ENCODE measurements at regions not wholly inside any gene's neighbourhood (a gene's known extent, or its start where the extent isn't known, plus 50 kb on each side); places are given as distances from the start of the nearest gene placed in this dataset.
A peak's percentile ranks its signal among the peaks of the same experiment; 100 is the strongest.
"Not testable (repeated sequence)": the region's sequence is repeated elsewhere in the genome, so short reads cannot be mapped to it uniquely, and the experiment has no call there.

DNA sequence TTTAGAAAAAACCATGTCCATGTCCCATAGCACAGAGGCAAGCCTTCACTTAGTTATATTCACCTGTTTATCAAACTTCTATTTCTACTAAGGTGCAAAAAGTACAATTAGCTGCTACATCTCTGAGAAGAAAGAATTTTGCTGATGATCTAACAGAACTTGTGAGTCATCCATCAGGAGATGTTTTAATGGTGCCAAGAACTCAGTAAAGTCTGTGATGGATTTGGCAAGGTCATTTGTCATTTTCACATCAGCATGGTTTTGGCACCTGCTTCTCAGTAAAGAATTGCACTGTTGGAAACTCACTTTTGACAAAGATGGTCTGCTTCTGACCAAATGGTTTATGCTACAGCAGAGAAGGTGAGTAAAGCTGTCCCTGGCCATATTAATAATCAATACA is 195.7 kb upstream of the TMEFF2 start:
- peak; percentile 40 for DNase-seq (ENCODE audit: low read depth)

DNA sequence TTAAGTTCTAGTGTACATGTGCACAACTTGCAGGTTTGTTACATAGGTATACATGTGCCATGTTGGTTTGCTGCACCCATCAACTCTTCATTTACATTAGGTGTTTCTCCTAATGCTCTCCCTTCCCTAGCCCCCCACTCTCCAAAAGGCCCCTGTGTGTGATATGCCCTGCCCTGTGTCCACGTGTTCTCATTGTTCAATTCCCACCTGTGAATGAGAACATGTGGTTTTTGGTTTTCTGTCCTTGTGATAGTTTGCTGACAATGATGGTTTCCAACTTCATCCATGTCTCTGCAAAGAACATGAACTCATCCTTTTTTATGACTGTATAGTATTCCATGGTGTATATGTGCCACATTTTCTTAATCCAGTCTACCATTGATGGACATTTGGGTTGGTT is 189.5 kb upstream of the TMEFF2 start:
- not testable (repeated sequence) for DNase-seq (ENCODE audit: low read depth)

DNA sequence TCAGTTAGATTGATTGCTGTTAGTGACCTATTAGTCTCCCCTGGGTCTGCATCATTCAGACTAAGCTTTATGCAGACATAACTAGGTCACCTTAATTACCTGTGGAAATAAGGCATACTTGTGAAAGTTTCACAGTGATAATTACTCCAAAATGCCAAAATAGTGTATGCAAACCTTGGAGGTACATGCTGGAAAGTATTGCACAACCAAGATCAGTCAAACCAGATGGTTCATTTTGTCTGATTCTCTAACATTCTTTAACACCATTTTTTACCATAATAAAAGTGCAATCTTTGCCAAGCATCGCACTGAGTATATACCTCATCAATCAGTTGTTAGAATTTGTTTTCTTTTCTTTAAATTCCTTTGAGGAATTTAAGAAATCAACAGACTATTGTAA is 186.3 kb upstream of the TMEFF2 start:
- no peak for DNase-seq (ENCODE audit: low read depth)

DNA sequence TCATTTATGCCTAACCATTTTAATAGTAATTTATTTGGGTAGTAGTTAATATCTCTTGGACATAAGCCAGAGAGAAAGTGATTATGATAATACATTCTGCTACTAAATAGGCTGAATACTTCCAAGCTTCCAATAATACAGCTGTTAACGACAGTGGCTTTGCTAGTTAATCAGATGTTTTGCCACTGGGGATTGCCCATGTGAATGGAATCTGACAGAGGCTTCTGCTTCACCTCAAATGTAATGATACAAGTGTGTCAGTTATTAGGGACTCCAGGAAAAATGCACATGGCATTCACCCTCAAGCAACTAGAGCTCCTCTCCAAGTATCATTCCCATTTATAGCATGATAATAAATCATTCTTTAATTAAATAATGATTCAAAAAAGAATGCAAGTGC is 185.0 kb upstream of the TMEFF2 start:
- DNase-seq (ENCODE audit: low read depth) = no peak

DNA sequence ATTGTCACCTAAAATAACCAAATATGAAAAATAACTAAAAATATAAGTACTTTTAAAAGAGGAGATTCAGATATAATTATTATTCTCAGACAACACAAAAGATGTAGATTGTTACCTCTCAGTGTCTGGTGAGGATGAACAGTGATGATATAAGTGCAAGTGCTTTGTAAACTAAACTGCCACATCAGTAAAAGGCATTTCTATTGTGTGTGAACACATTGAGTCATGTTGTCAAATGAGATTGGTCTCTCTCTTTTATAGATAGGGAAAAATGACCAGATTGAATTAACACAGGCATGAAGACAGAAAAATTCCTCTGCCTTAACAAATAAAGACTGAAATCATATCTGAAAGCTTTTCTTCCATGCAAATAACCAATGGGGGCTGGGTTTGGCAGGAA is 182.4 kb upstream of the TMEFF2 start:
- no peak for DNase-seq (ENCODE audit: low read depth)

DNA sequence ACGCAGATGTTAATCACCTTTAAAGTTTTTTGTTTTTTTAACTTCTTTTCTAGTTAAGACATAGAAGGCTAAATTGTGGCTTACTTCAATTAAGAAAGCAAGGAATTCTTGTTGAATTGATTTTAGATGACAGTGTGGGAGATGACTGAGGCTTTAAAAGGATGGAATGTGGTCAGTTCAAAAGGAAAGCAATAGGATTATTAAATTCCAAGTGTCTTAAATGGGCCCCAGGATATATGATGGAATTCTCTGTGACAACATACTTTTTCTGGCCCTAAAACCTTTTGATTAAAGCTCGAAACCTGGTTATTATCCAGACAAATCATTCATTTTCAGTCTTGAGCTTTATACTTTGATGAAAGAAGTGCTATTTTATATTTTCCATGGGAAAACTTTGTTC is 179.0 kb upstream of the TMEFF2 start:
- no peak for DNase-seq (ENCODE audit: low read depth)

DNA sequence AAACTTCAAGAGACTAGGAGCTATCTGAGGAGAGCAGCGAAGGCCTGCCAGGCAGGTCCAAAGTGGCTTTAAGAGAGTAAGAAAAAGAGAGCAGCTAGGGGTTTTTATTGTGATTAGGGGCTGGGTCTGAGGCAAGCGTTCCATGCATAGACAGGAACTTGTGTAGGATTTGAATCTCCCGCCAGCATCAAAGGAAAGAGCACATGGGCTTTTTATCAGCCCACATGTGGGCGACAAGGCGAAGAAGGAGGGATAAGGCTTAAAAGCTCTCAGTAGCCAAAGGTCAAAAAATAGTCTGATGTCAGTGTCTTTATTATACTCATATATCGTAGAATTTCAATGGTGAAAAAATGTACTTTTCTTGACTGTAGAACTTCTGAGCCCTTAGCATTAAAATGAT is 178.5 kb upstream of the TMEFF2 start:
- no peak for DNase-seq (ENCODE audit: low read depth)

DNA sequence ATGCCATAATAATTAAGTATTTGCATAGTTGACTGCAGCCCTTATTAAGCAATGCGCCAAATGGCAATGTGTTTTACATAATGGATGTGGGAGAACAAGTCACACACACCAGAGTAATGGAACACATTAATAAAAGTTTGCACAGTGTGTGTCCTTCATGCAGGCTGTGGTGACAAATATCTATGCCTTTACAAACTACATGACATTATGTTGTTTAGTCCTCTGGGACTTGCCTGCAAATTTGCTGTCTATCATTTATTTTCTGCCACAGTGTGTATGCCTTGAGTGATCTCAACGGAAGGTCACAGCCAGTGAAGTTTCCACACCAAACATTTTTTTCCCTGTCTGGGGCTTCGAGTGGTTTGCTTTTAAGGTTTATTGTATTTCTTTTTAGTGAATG is 175.2 kb upstream of the TMEFF2 start:
- DNase-seq (ENCODE audit: low read depth) = no peak

DNA sequence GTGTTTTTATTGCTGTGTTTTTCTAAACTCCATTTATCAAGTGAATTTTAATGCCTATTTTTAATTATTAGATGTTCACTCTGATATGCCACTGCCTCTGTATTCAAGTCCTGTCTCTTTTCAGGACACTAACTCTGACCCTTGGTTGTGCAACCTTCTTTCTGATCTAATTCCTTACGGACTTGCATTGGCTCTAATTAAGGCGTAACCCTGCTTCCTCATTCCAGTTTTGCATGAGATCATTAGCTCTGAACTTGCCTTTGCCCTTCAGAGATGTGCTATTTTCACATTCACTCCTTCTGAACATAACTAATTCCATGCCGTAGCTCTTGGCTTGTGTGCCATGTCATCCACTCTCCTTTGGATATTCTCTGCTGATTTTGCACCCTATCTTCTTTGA is 162.5 kb upstream of the TMEFF2 start:
- DNase-seq (ENCODE audit: low read depth) = peak; percentile 13

DNA sequence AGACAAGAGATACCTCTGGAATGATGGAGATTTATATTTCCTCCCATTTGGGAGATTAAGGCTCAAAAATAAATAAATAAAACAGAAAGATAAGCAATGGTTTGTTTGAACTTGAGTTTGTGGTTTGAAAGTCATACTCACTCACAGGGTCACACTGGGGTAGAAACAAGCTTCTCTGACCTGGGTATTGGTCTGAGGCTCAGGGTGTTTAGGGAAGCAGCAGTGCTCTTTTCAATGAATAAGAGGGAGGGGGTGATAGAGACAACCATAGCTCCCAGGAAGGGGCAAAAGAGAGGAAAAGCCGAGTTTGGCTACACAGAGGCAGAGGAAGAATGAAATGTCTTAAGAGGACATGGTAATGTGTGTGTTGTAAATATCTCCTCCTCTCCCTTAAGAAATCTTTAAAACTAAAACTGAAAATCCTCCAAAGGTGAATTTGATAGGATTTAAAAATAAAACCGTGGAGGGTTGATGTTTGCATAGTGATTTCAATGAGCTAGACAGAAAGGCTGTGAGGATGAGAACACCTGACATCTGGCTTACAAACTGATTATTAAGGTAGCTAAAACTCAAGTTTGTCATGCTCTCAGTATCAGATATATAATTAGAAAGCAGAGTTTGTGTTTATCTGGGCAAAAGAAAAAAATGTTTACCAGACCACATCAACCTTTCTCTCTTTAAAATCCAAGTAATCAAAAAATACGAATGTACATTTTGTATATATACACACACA is 159.9 kb upstream of the TMEFF2 start:
- DNase-seq (ENCODE audit: low read depth) = no peak

DNA sequence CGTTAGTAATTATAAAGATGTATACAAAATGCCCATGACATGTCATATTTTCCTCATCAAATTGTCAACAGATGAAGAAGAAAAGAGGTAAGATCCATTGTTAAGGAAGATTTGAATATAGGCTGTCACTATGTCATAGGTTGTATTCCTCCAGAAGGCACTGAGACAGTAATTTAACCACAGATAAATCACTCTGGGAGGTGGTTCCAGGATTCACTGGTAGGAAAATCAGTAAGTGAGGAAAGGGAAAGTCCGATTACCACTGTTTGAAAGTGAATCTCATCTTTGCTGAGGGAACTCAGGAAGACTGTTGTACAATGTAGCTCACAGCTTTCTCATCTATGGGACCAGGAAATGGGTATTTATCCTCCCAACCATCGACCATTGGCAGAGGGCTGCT is 152.8 kb upstream of the TMEFF2 start:
- DNase-seq (ENCODE audit: low read depth) = no peak

DNA sequence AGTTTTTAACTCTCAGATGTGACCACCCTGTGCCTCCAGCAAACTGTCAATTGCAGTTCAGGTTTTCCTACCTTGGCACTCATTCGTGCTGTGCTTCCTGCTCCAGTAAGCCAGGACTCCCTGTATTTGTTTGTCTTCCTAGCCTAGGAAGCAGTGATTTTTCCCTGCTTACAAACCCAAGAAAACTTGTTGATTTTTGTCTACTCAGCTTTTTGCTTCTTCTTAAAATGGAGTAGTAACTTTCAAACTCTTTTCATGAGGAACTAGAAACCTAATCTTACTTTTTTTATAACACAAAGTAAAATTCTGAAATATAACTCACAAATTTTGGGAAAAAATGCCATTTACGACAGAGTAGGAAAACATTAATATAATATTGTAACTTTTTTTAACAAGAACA is 150.6 kb upstream of the TMEFF2 start:
- DNase-seq (ENCODE audit: low read depth) = no peak

DNA sequence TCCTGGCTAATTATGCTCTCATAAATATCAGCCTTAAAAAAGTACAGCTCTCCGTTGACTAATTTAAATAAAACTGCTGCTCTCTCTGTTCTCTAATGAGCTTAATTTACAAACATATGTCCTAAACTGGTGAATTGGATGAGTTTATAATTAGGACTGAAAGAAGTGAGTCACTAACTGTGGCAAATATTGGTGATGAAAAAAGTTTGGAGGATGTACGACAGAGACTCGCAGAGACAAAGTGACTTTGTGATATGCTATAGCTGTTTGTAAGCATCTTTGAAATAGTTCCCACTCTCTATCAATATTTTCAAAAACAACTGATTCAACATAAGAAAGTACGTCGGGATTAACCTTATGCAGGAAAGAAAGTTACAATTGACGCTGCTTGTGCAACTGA is 138.9 kb upstream of the TMEFF2 start:
- DNase-seq (ENCODE audit: low read depth) = no peak

DNA sequence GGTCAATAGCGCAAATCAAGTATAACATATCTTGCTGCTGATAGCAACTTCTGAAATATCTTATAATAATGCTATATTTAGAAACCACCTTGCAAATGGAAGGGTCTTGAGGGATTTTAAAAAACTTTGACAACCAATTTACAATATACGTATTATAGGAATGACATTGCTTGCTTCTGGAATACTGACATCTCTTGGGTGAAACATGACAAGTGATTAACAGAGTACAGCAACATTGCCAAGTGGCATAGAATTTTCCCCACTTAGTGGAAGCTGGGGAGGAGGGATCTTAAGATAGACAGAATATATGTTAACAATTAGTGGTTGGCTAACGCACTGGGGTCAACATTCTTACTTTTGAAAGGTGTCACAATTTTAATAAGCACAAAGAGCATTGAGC is 133.6 kb upstream of the TMEFF2 start:
- no peak for DNase-seq (ENCODE audit: low read depth)

DNA sequence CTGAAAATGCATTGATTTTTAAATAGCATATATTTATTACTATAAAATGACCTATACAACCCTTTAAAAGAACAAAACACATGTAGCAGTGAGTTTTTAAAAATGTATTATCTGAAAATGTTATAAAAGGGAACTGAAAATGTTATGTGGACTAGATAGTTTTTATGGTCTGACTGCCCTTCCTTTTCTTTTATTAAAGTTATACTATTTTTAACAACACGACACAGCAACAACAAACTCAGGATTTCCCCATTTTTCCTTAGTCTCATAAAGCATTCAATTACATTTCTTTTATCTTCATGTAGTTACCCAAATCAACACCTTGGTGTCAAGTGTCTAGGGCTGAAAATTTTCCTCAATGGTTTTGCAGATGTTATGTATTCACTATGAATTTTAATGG is 132.8 kb upstream of the TMEFF2 start:
- DNase-seq (ENCODE audit: low read depth) = no peak

DNA sequence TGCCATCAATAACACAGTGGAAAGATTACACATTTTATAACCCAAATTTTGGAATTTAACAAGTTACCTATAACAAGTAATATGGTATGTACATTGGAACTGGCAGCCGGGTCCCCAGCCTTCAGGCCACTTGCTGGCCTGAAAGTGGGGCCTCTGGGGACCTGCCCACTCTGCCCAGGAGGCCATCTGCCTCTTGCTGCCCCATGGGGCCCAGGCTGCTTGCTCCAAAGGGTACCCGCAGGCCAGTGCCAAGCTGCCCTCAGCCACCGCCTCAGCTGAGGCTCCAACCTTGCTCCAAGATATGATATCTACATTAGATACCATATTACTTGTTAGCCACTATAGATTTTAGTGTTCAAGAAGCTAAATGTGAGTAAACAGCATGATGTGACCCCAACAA is 120.8 kb upstream of the TMEFF2 start:
- DNase-seq (ENCODE audit: low read depth) = no peak

DNA sequence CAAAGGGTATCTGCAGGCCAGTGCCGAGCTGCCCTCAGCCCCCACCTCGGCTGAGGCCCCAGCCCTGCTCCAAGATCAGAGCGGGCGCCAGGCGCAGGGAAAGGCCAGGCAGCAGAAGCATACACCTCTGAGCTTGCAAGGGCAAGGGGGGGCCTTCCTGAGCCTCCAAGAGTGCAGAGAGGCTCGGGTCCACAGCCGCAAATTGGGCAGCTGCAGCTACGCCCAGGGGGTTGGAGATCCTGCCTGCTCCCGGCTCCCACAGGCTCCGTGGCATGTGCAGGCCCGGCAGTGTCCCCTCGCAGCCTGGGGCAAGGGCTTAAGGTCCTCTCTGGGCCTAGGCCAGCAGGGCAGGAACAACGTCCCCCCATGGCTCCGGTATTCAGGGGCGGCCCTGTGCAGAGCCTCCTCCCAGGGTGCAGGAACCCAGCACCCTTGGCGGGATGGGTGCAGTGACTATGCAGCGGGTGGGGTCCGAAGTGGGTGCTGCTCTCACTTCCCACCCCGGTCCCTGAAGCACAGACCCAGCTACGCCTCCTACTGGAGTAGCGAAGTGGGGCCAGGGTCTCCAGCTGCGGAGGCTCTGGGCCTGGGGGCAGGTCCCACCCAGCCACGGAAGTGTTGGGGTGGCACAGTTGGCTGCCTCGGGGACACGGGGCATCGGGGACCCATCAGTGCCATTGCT is 120.2 kb upstream of the TMEFF2 start:
- DNase-seq (ENCODE audit: low read depth) = no peak

DNA sequence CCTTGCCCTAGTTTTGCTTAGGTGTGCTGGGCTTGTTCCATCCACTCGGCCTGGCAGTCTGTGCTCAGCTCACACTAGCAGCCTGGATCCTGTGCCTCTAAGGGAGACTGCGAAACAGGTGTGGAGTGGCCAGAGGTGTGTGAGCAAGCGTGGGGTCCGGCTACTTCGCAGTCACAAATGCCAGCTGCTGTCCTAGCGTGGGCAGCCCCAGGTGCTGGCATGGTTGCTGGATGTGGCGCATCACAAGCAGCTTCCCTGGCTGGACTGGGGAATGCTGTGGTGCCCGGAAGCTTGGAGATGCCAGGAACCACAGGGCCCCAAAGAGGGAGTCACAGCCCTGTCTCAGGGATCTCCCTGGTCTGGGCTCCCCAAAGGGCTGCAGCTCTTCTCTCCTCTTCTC is 119.0 kb upstream of the TMEFF2 start:
- no peak for DNase-seq (ENCODE audit: low read depth)

DNA sequence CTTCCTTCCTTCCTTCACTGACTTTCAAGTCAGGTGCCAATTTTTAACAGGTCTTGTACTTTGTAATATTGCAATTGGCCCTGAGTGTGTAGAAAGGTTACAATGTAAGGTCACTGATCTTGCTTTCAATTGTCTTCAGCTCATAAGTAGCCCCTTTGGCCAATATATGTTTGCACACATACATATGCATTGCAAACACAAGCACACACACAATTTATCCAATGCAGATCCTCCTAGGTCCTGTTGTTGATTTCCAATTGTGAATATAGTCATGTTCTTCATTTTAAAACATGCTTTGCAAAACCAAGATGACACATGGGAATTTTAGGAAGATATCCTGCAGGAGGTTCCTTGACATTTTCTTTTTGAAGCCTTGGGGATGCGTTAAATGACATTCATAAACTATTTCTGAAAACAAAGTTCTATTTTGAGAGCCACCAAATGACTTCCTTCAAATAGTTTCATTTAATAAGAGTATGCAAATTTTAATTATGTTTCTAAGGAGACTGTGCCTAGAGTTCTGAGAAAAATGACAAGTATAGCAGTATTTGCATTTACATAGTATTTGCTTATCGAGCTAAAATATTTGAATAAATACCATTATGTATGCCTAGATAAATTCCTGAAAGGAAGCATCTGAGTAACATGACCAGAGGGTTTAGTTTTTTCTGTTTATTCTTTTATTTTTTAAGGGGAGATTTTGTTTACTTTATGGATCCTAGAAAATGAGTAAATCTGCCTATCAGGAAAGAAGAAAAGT is 117.1 kb upstream of the TMEFF2 start:
- no peak for DNase-seq (ENCODE audit: low read depth)

DNA sequence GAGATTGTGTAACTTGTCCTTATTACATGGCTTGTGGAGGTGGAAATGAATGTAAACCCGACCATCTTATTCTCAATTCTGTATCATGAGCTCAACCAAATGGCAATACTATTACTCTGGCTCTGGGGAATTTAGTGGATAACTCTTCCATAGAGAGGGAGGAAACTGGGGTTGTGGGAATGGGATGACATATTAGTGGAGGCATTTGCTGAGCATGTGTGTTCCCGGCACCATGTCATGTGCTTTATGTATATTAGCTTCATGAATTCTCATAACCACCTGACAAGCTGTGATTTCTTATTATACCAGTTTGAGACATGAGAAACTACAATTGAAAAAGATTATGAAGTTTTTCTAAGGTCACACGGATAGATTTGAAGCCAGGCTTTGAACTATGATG is 112.8 kb upstream of the TMEFF2 start:
- DNase-seq (ENCODE audit: low read depth) = no peak

DNA sequence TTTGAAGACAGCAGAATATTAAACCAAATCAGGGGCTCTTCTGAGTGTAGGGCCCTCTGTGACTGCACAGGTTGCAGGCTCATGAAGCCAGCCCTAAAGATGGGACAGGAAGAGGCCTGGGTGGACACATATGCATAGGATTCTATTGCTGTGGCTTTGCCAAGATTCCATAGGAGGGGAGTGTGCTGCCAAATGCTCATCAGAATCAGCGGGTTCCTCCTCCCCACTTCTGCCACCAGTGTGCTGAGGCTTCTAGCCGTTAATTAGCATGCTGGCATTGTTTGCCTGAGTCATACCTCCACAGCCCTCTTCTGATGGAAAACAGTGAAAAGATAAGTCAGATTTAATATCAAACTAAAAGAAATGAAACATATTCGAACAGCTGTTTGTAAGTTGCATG is 103.9 kb upstream of the TMEFF2 start:
- no peak for DNase-seq (ENCODE audit: low read depth)

DNA sequence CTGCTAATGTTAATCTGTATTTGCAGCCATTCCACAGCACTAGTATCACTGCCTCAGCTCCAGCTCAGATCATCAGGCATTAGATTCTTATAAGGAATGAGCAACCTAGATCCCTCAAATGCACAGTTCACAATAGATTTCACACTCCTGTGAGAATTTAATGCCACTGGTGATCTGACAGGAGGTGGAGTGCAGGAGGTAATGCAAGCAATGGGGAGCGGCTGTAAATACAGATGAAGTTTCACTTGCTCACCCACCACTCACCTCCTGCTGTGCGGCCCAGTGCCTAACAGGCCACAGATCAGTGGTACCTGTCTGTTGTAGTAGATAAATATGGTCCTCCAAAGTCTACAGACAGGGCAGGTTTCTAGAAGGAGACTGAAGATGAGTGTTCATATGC is 97.7 kb upstream of the TMEFF2 start:
- no peak for DNase-seq (ENCODE audit: low read depth)

DNA sequence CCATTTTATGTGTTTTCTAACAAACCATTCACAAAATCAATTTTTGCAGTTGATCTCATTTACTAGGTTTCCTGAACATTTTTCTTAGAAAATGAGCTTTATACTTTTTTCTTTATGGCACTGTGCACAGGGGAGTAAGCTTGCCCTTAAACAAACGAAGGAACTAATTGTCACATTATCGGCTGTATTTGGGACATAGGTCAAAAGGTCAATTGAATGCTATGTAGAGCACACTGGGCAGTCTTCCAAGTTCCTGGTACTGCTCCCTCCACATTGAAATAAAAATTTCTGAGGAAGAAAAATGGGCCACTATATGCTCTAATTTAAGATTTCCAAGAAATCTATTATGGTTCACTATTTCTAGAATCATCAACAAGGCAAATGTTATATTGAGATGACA is 93.6 kb upstream of the TMEFF2 start:
- no peak for DNase-seq (ENCODE audit: low read depth)
